ENCODE measurements at regions not wholly inside any gene's neighbourhood (a gene's known extent, or its start where the extent isn't known, plus 50 kb on each side); places are given as distances from the start of the nearest gene placed in this dataset.

- no peak for FAIRE-seq
- DNase-seq (ENCODE audit: extremely low spot score, insufficient read length, low read depth) = no peak
Observed at GRCh38 chr2:83744855-83745254, 714.2 kb downstream of the SUCLG1 start.

- DNase-seq (ENCODE audit: extremely low spot score, insufficient read length, low read depth) = no peak
Observed at GRCh38 chr2:83742117-83742782, 716.8 kb downstream of the SUCLG1 start.

GRCh38 chr2:83730223-83730622, 728.9 kb downstream of the SUCLG1 start:
- FAIRE-seq (no peak), DNase-seq (ENCODE audit: extremely low spot score, insufficient read length, low read depth) (no peak)

More at GRCh38 chr2:83742117-83742782, 716.8 kb downstream of the SUCLG1 start:
- FAIRE-seq = no peak

- no peak for FAIRE-seq
Observed at GRCh38 chr2:83725735-83726134, 733.3 kb downstream of the SUCLG1 start.

GRCh38 chr2:83705146-83705545, 753.9 kb downstream of the SUCLG1 start:
- no peak for FAIRE-seq

More at GRCh38 chr2:83725735-83726134, 733.3 kb downstream of the SUCLG1 start:
- DNase-seq (ENCODE audit: extremely low spot score, insufficient read length, low read depth) = no peak

GRCh38 chr2:83703598-83703997, 755.5 kb downstream of the SUCLG1 start:
- FAIRE-seq = no peak
- no peak for DNase-seq (ENCODE audit: extremely low spot score, insufficient read length, low read depth)

More at GRCh38 chr2:83705146-83705545, 753.9 kb downstream of the SUCLG1 start:
- no peak for DNase-seq (ENCODE audit: extremely low spot score, insufficient read length, low read depth)

GRCh38 chr2:83696838-83697237, 762.2 kb downstream of the SUCLG1 start:
- DNase-seq (ENCODE audit: extremely low spot score, insufficient read length, low read depth) (no peak), FAIRE-seq (no peak)

GRCh38 chr2:83695530-83695929, 763.5 kb downstream of the SUCLG1 start:
- DNase-seq (ENCODE audit: extremely low spot score, insufficient read length, low read depth) = no peak
- FAIRE-seq = no peak

- FAIRE-seq (no peak), DNase-seq (ENCODE audit: extremely low spot score, insufficient read length, low read depth) (no peak)
Observed at GRCh38 chr2:83695037-83695436, 764.0 kb downstream of the SUCLG1 start.

- DNase-seq (ENCODE audit: extremely low spot score, insufficient read length, low read depth) = no peak
Observed at GRCh38 chr2:83689402-83689801, 769.7 kb downstream of the SUCLG1 start.

GRCh38 chr2:83686863-83687262, 772.2 kb downstream of the SUCLG1 start:
- no peak for DNase-seq (ENCODE audit: extremely low spot score, insufficient read length, low read depth)
- no peak for FAIRE-seq

More at GRCh38 chr2:83689402-83689801, 769.7 kb downstream of the SUCLG1 start:
- no peak for FAIRE-seq

- no peak for DNase-seq (ENCODE audit: extremely low spot score, insufficient read length, low read depth)
- FAIRE-seq = no peak
Observed at GRCh38 chr2:83674050-83674449, 785.0 kb downstream of the SUCLG1 start.

GRCh38 chr2:83665894-83666293, 793.2 kb downstream of the SUCLG1 start:
- no peak for FAIRE-seq

GRCh38 chr2:83665154-83665553, 793.9 kb downstream of the SUCLG1 start:
- FAIRE-seq (no peak), DNase-seq (ENCODE audit: extremely low spot score, insufficient read length, low read depth) (no peak)

More at GRCh38 chr2:83665894-83666293, 793.2 kb downstream of the SUCLG1 start:
- DNase-seq (ENCODE audit: extremely low spot score, insufficient read length, low read depth) = no peak

GRCh38 chr2:83661711-83662110, 797.4 kb downstream of the SUCLG1 start:
- FAIRE-seq (no peak), DNase-seq (ENCODE audit: extremely low spot score, insufficient read length, low read depth) (no peak)

- DNase-seq (ENCODE audit: extremely low spot score, insufficient read length, low read depth) (no peak), FAIRE-seq (no peak)
Observed at GRCh38 chr2:83654091-83654611, 804.9 kb downstream of the SUCLG1 start.

- FAIRE-seq = no peak
- no peak for DNase-seq (ENCODE audit: extremely low spot score, insufficient read length, low read depth)
Observed at GRCh38 chr2:83650898-83651297, 808.2 kb downstream of the SUCLG1 start.

GRCh38 chr2:83650161-83650560, 808.9 kb downstream of the SUCLG1 start:
- DNase-seq (ENCODE audit: extremely low spot score, insufficient read length, low read depth) (no peak), FAIRE-seq (no peak)

- no peak for FAIRE-seq
Observed at GRCh38 chr2:83640506-83640905, 818.6 kb downstream of the SUCLG1 start.

GRCh38 chr2:83633423-83633822, 825.7 kb downstream of the SUCLG1 start:
- DNase-seq (ENCODE audit: extremely low spot score, insufficient read length, low read depth) (no peak), FAIRE-seq (no peak)

More at GRCh38 chr2:83640506-83640905, 818.6 kb downstream of the SUCLG1 start:
- DNase-seq (ENCODE audit: extremely low spot score, insufficient read length, low read depth) = no peak

- no peak for DNase-seq (ENCODE audit: extremely low spot score, insufficient read length, low read depth)
- FAIRE-seq = no peak
Observed at GRCh38 chr2:83630351-83630750, 828.7 kb downstream of the SUCLG1 start.

GRCh38 chr2:83615511-83615910, 843.6 kb downstream of the SUCLG1 start:
- DNase-seq (ENCODE audit: extremely low spot score, insufficient read length, low read depth) (no peak), FAIRE-seq (no peak)

All from GM18507 (cell line).